Activated CD4-positive, alpha-beta T cell treated with anti-CD3 and anti-CD28 coated beads, Interleukin-2, Interleukin-6, amounts not matched to agents 100 ng/mL and 50 ng/mL, durations not matched to agents 16 hours and 8 hours (primary cell): ENCODE measurements at regions not wholly inside any gene's neighbourhood (a gene's known extent, or its start where the extent isn't known, plus 50 kb on each side); places are given as distances from the start of the nearest gene placed in this dataset.
A peak's percentile ranks its signal among the peaks of the same experiment; 100 is the strongest.

ENCODE experiments used
- DNase-seq: peaks from one replicate; pipeline ENCODE4 v3.0.0-alpha.2; 2020

- no peak for DNase-seq
Observed at GRCh38 chr3:135885885-135886284, 79.6 kb upstream of the PPP2R3A start.

- DNase-seq: no peak
Observed at GRCh38 chr3:135887220-135887619, 78.3 kb upstream of the PPP2R3A start.

- no peak for DNase-seq
Observed at GRCh38 chr3:135889443-135889842, 76.1 kb upstream of the PPP2R3A start.

GRCh38 chr3:135891121-135891520 is 74.4 kb upstream of the PPP2R3A start:
- DNase-seq: no peak

GRCh38 chr3:135895106-135895733 is 70.3 kb upstream of the PPP2R3A start:
- peak; percentile 57 for DNase-seq

GRCh38 chr3:135895734-135896121 is 69.8 kb upstream of the PPP2R3A start:
- no peak for DNase-seq

- no peak for DNase-seq
Observed at GRCh38 chr3:135896613-135897012, 68.9 kb upstream of the PPP2R3A start.

GRCh38 chr3:135897715-135898114 is 67.8 kb upstream of the PPP2R3A start:
- DNase-seq: no peak

GRCh38 chr3:135898774-135899173 is 66.8 kb upstream of the PPP2R3A start:
- DNase-seq: no peak

- no peak for DNase-seq
Observed at GRCh38 chr3:135905058-135905724, 60.3 kb upstream of the PPP2R3A start.

GRCh38 chr3:135907422-135908165 is 57.9 kb upstream of the PPP2R3A start:
- DNase-seq: no peak

- DNase-seq: no peak
Observed at GRCh38 chr3:135908225-135908624, 57.3 kb upstream of the PPP2R3A start.

- no peak for DNase-seq
Observed at GRCh38 chr3:135908737-135909136, 56.8 kb upstream of the PPP2R3A start.

GRCh38 chr3:135911110-135911509 is 54.4 kb upstream of the PPP2R3A start:
- no peak for DNase-seq

GRCh38 chr3:135915206-135915605 is 50.3 kb upstream of the PPP2R3A start:
- no peak for DNase-seq
